Thyroid gland (tissue), 4 donors: ENCODE measurements at regions not wholly inside any gene's neighbourhood (a gene's known extent, or its start where the extent isn't known, plus 50 kb on each side); places are given as distances from the start of the nearest gene placed in this dataset.

Experiments
- CTCF ChIP-seq, 6 experiments: fragments of 200-600 bp in 3 of 6; fragments of 450-650 bp in 3 of 6; sonication (generic) in 3 of 6; IDR thresholded peaks; one replicate each; pipeline ENCODE4 v1.5.1; 2016 to 2019; ENCODE audit warnings: antibody characterized with exemption in 6 of 6, mild to moderate bottlenecking in 2 of 6, inconsistent platforms in 1 of 6, moderate library complexity in 1 of 6
- POLR2A ChIP-seq, 2 donors: fragments of 450-650 bp; IDR thresholded peaks; one replicate each; pipeline ENCODE4 v1.6.1; 2017; ENCODE audit warnings: antibody characterized with exemption in 2 of 2, mild to moderate bottlenecking in 2 of 2, moderate library complexity in 1 of 2

- no peak for TF ChIP-seq CTCF (IDR thresholded peaks at IDR 0.05)
- TF ChIP-seq POLR2A (IDR thresholded peaks at IDR 0.05) = no peak
These were observed 194.1 kb upstream of the PLEKHA5 start for GRCh38 chr12:18935371-18935965.
